Esophagus squamous epithelium (tissue), 5 donors: ENCODE measurements at regions not wholly inside any gene's neighbourhood (a gene's known extent, or its start where the extent isn't known, plus 50 kb on each side); places are given as distances from the start of the nearest gene placed in this dataset.

Experiments
- DNase-seq: peaks from one replicate; lab custom pipeline; 2025; lab: John Stamatoyannopoulos, UW
- H3K27ac ChIP-seq, 4 donors: fragments of 200-600 bp; sonication (generic); one replicate each; pipeline ENCODE4 v1.5.1; 2016 to 2019; ENCODE audit warnings: mild to moderate bottlenecking in 1 of 4
- H3K27me3 ChIP-seq, 4 donors: fragments of 200-600 bp; sonication (generic); 1 replicate in 3 of 4; 2 replicates in 1 of 4; pipeline versions ENCODE4 v1.5.1 to v1.6.0; 2017 to 2021; ENCODE audit warnings: antibody characterized with exemption in 1 of 4
- H3K36me3 ChIP-seq, 3 donors: fragments of 200-600 bp; sonication (generic); one replicate each; pipeline ENCODE4 v1.5.1; 2016 to 2019
- H3K4me1 ChIP-seq, 3 donors: fragments of 200-600 bp; sonication (generic); one replicate each; pipeline ENCODE4 v1.5.1; 2017 to 2019
- H3K4me3 ChIP-seq, 4 donors: fragments of 200-600 bp; sonication (generic); 1 replicate in 3 of 4; 2 replicates in 1 of 4; pipeline ENCODE4 v1.5.1; 2016 to 2019; ENCODE audit warnings: mild to moderate bottlenecking in 2 of 4, moderate library complexity in 1 of 4
- H3K9me3 ChIP-seq, 3 donors: fragments of 200-600 bp; sonication (generic); one replicate each; pipeline ENCODE4 v1.5.1; 2016 to 2019
- POLR2A ChIP-seq, 4 donors: fragments of 450-650 bp; IDR thresholded peaks; one replicate each; pipeline ENCODE4 v1.6.1; 2017; ENCODE audit warnings: antibody characterized with exemption in 4 of 4, mild to moderate bottlenecking in 4 of 4, moderate library complexity in 3 of 4
- WGBS, 2 donors: methylation state at CpG; one replicate each; pipeline ENCODE4 v1.1.5; 2018; 5-methylcytosine and 5-hydroxymethylcytosine counted together
- intact Hi-C: fragments of 100-400 bp; cut with DNase I; formaldehyde crosslinking; loops from one replicate; pipeline ENCODE4 v1.15.0; 2022
- TF ChIP-seq, protein P1 (sequence below), 6 experiments: fragments of 450-650 bp in 4 of 6; fragments of 200-600 bp in 2 of 6; sonication (generic) in 2 of 6; IDR thresholded peaks; one replicate each; pipeline ENCODE4 v1.5.1; 2016 to 2019; ENCODE audit warnings: antibody characterized with exemption in 6 of 6, mild to moderate bottlenecking in 4 of 6, moderate library complexity in 4 of 6
- donor health status: DM: yes; HTN: yes; CAD: no.

- 80 to 83% methylated on average over 8 of the region's 8 CpGs for WGBS, 2 donors
- intact Hi-C loops = no loop called here
- Histone ChIP-seq H3K9me3 (no peaks in the 10 kb centered on the region), H3K36me3 (no peaks in the 10 kb centered on the region), H3K27ac (no peak overlapping the region), H3K4me1 (no peaks in the 10 kb centered on the region), H3K4me3 (no peak overlapping the region), H3K27me3 (no peaks in the 10 kb centered on the region)
- TF ChIP-seq, protein P1, sequence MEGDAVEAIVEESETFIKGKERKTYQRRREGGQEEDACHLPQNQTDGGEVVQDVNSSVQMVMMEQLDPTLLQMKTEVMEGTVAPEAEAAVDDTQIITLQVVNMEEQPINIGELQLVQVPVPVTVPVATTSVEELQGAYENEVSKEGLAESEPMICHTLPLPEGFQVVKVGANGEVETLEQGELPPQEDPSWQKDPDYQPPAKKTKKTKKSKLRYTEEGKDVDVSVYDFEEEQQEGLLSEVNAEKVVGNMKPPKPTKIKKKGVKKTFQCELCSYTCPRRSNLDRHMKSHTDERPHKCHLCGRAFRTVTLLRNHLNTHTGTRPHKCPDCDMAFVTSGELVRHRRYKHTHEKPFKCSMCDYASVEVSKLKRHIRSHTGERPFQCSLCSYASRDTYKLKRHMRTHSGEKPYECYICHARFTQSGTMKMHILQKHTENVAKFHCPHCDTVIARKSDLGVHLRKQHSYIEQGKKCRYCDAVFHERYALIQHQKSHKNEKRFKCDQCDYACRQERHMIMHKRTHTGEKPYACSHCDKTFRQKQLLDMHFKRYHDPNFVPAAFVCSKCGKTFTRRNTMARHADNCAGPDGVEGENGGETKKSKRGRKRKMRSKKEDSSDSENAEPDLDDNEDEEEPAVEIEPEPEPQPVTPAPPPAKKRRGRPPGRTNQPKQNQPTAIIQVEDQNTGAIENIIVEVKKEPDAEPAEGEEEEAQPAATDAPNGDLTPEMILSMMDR (IDR thresholded peaks at IDR 0.05) = no peak
- no peak for TF ChIP-seq POLR2A (IDR thresholded peaks at IDR 0.05)
- no peak for DNase-seq
Observed at GRCh38 chr5:143713047-143714003, 98.6 kb upstream of the HMHB1 start.

- Histone ChIP-seq H3K36me3 (no peaks in the 10 kb centered on the region), H3K4me1 (no peaks in the 10 kb centered on the region), H3K9me3 (no peaks in the 10 kb centered on the region), H3K4me3 (no peak overlapping the region), H3K27ac (no peak overlapping the region), H3K27me3 (no peaks in the 10 kb centered on the region)
- no peak for TF ChIP-seq POLR2A (IDR thresholded peaks at IDR 0.05)
- TF ChIP-seq, protein P1 (IDR thresholded peaks at IDR 0.05) = no peak
- WGBS, 2 donors = 71 to 90% methylated on average over 1 to 2 of the region's 2 CpGs
- intact Hi-C loops = no loop called here
- DNase-seq = no peak
Observed at GRCh38 chr5:143708672-143709071, 103.3 kb upstream of the HMHB1 start.

GRCh38 chr5:143707806-143708205, 104.2 kb upstream of the HMHB1 start:
- Histone ChIP-seq H3K4me3 (no peak overlapping the region), H3K9me3 (no peaks in the 10 kb centered on the region), H3K27ac (no peak overlapping the region), H3K4me1 (no peaks in the 10 kb centered on the region), H3K36me3 (no peaks in the 10 kb centered on the region), H3K27me3 (no peaks in the 10 kb centered on the region)
- TF ChIP-seq POLR2A (IDR thresholded peaks at IDR 0.05) = no peak
- TF ChIP-seq, protein P1 (IDR thresholded peaks at IDR 0.05) = no peak
- WGBS, 2 donors = 75% methylated on average over 1 of the region's 1 CpG
- intact Hi-C loops = no loop called here
- DNase-seq = no peak

DNA sequence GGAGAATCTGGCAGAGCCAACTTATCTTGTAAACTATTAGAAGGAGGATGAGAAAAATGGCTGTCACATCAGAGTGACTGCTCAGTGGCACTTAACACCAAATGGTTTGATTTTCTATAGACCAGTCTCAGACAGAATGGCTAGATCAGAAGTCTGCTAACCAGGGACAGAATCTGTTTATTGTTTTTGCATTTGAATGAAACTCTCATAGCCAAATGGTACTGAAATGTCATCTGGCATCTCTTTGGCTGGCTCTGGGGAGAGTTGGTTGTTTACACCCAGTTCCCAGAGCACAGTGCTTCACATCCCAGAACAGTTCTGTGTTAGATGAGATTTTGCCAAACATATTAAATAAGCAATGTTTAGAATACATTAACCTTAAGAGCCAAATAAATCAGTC, 106.6 kb upstream of the HMHB1 start:
- Histone ChIP-seq H3K4me3 (no peak overlapping the region), H3K27me3 (no peaks in the 10 kb centered on the region), H3K36me3 (no peaks in the 10 kb centered on the region), H3K9me3 (no peaks in the 10 kb centered on the region), H3K27ac (no peak overlapping the region), H3K4me1 (no peaks in the 10 kb centered on the region)
- TF ChIP-seq POLR2A (IDR thresholded peaks at IDR 0.05) = no peak
- TF ChIP-seq, protein P1 (IDR thresholded peaks at IDR 0.05) = no peak
- intact Hi-C loops = no loop called here
- DNase-seq = no peak

- Histone ChIP-seq H3K27me3 (no peaks in the 10 kb centered on the region), H3K36me3 (no peaks in the 10 kb centered on the region), H3K9me3 (no peaks in the 10 kb centered on the region), H3K27ac (no peak overlapping the region), H3K4me1 (no peaks in the 10 kb centered on the region), H3K4me3 (no peak overlapping the region)
- DNase-seq = no peak
- intact Hi-C loops = no loop called here
- TF ChIP-seq, protein P1 (IDR thresholded peaks at IDR 0.05) = no peak
- TF ChIP-seq POLR2A (IDR thresholded peaks at IDR 0.05) = no peak
- 94 to 96% methylated on average over 5 of the region's 5 CpGs for WGBS, 2 donors
Observed at GRCh38 chr5:143703659-143704058, 108.3 kb upstream of the HMHB1 start.
